IMR-90 (cell line): ENCODE measurements at regions not wholly inside any gene's neighbourhood (a gene's known extent, or its start where the extent isn't known, plus 50 kb on each side); places are given as distances from the start of the nearest gene placed in this dataset.

Source experiments
- ATAC-seq: fragments of 200-7000 bp; cut with Tn5 transposase; 2 replicates; pipeline ENCODE4 v1.9.1; 2020; ENCODE audit warnings: low read depth, mild to moderate bottlenecking, moderate library complexity
- BruUV-seq: library from RNA; stranded (reverse); fragments of 400-500 nt; replicated peaks from 2 replicates; lab custom pipeline; 2021; lab: Mats Ljungman, UMichigan
- CTCF ChIA-PET: fragments of 300-600 bp; formaldehyde crosslinking; extraction: SDS; loops from one replicate; lab custom pipeline; 2021; ENCODE audit warnings: antibody characterized with exemption; lab: Yijun Ruan, JAX
- POLR2A ChIA-PET: fragments of 300-600 bp; sonication (Branson Sonifier 250); formaldehyde crosslinking; loops from one replicate; lab custom pipeline; 2022; ENCODE audit warnings: antibody characterized with exemption; ENCODE audit not compliant: unreplicated experiment; lab: Charles Lee
- DNase-seq: peaks from one replicate; pipeline ENCODE4 v3.0.0; 2013
- H2AFZ ChIP-seq: replicated peaks from 2 replicates; pipeline ENCODE3; 2013; ENCODE audit warnings: low read length, mild to moderate bottlenecking; ENCODE audit not compliant: poor library complexity
- H2AK5ac ChIP-seq: 2 replicates; pipeline ENCODE4 v1.6.1; 2013; ENCODE audit warnings: low read depth, low read length, inconsistent platforms
- H2AK9ac ChIP-seq: replicated peaks from 2 replicates; pipeline ENCODE3; 2013; ENCODE audit warnings: mild to moderate bottlenecking, low read depth, low read length, moderate library complexity; ENCODE audit not compliant: poor library complexity
- H2BK120ac ChIP-seq: 2 replicates; pipeline ENCODE4 v1.6.1; 2013; ENCODE audit warnings: low read depth, low read length, inconsistent platforms
- H2BK15ac ChIP-seq: 3 replicates; pipeline ENCODE4 v1.6.1; 2013; ENCODE audit warnings: low read depth, low read length, inconsistent platforms
- H2BK20ac ChIP-seq: 2 replicates; pipeline ENCODE4 v1.6.1; 2013; ENCODE audit warnings: low read depth, mild to moderate bottlenecking, inconsistent platforms, low read length, moderate library complexity
- H2BK5ac ChIP-seq: 2 replicates; pipeline ENCODE4 v1.6.1; 2013; ENCODE audit warnings: mild to moderate bottlenecking, low read depth, low read length, inconsistent platforms; ENCODE audit not compliant: poor library complexity, severe bottlenecking
- H3K14ac ChIP-seq: replicated peaks from 2 replicates; pipeline ENCODE4 v1.6.1; 2013; ENCODE audit warnings: low read depth, low read length, inconsistent platforms
- H3K18ac ChIP-seq: 2 replicates; pipeline ENCODE4 v1.6.1; 2013; ENCODE audit warnings: low read depth, low read length, control low read depth
- H3K23ac ChIP-seq: 2 replicates; pipeline ENCODE4 v1.6.1; 2013; ENCODE audit warnings: low read depth, low read length, inconsistent platforms
- H3K27ac ChIP-seq: 2 replicates; pipeline ENCODE4 v1.5.1; 2013; ENCODE audit warnings: mild to moderate bottlenecking, control low read depth, low read length; ENCODE audit not compliant: insufficient read depth
- H3K27me3 ChIP-seq: 2 replicates; pipeline ENCODE4 v1.6.1; 2013; ENCODE audit warnings: low read length; ENCODE audit not compliant: control insufficient read depth, insufficient read depth
- H3K36me3 ChIP-seq: 2 replicates; pipeline ENCODE4 v1.6.1; 2013; ENCODE audit warnings: low read length, mixed read lengths; ENCODE audit not compliant: control insufficient read depth, insufficient read depth
- H3K4ac ChIP-seq: 2 replicates; pipeline ENCODE4 v1.6.1; 2013; ENCODE audit warnings: low read depth, low read length, inconsistent platforms
- H3K4me1 ChIP-seq: 2 replicates; pipeline ENCODE4 v1.6.1; 2013; ENCODE audit warnings: low read length, mixed read lengths; ENCODE audit not compliant: control insufficient read depth, insufficient read depth
- H3K4me2 ChIP-seq: 2 replicates; pipeline ENCODE4 v1.6.1; 2013; ENCODE audit warnings: low read depth, mild to moderate bottlenecking, control low read depth, low read length, moderate library complexity
- H3K4me3 ChIP-seq: 2 replicates; pipeline ENCODE4 v1.5.1; 2013; ENCODE audit warnings: low read depth, mild to moderate bottlenecking, control low read depth, low read length, moderate library complexity; ENCODE audit not compliant: insufficient read depth
- H3K56ac ChIP-seq: 2 replicates; pipeline ENCODE4 v1.6.1; 2013; ENCODE audit warnings: low read length, inconsistent platforms; ENCODE audit not compliant: insufficient read depth; ENCODE audit errors: extremely low read depth
- H3K79me1 ChIP-seq, 2 experiments: 2 replicates each; pipeline ENCODE4 v1.6.1; 2013; ENCODE audit warnings: low read length in 2 of 2, inconsistent platforms in 1 of 2, low read depth in 1 of 2
- H3K9ac ChIP-seq: 2 replicates; pipeline ENCODE4 v1.6.1; 2013; ENCODE audit warnings: low read depth, low read length, control low read depth
- H3K9me1 ChIP-seq: 2 replicates; pipeline ENCODE4 v1.6.1; 2013; ENCODE audit warnings: low read length, inconsistent platforms; ENCODE audit not compliant: insufficient read depth
- H3K9me3 ChIP-seq: 2 replicates; pipeline ENCODE4 v1.6.1; 2013; ENCODE audit warnings: low read length; ENCODE audit not compliant: control insufficient read depth, insufficient read depth
- H4K20me1 ChIP-seq: 2 replicates; pipeline ENCODE4 v1.6.1; 2013; ENCODE audit warnings: low read length, inconsistent platforms; ENCODE audit not compliant: insufficient read depth
- H4K5ac ChIP-seq: 2 replicates; pipeline ENCODE4 v1.6.1; 2013; ENCODE audit warnings: mild to moderate bottlenecking, low read depth, low read length, control low read depth
- H4K8ac ChIP-seq, 2 experiments: 2 replicates each; pipeline ENCODE4 v1.6.1; 2013; ENCODE audit warnings: low read depth in 2 of 2, low read length in 2 of 2, control low read depth in 1 of 2, inconsistent platforms in 1 of 2
- H4K91ac ChIP-seq: 2 replicates; pipeline ENCODE4 v1.6.1; 2013; ENCODE audit warnings: low read depth, low read length, inconsistent platforms; ENCODE audit not compliant: insufficient read depth
- BHLHE40 ChIP-seq: fragments of 150-350 bp; IDR thresholded peaks from 2 replicates; pipeline ENCODE4 v1.6.1; 2016; ENCODE audit warnings: mild to moderate bottlenecking, low read depth, low read length
- CEBPB ChIP-seq: IDR thresholded peaks from 2 replicates; pipeline ENCODE4 v1.6.1; 2012; ENCODE audit warnings: low read depth, low read length, improper control_type of control experiment
- CTCF ChIP-seq: conservative IDR thresholded peaks from 2 replicates; pipeline ENCODE4 v1.5.1; 2012; ENCODE audit warnings: mild to moderate bottlenecking, low read depth, low read length, improper control_type of control experiment
- ELK1 ChIP-seq: fragments of 150-350 bp; IDR thresholded peaks from 2 replicates; pipeline ENCODE4 v1.6.1; 2016; ENCODE audit warnings: low read depth, mild to moderate bottlenecking, low read length, moderate library complexity, borderline replicate concordance
- FOS ChIP-seq: fragments of 150-350 bp; IDR thresholded peaks from 2 replicates; pipeline ENCODE4 v1.6.1; 2016; ENCODE audit warnings: low read depth, low read length
- MAFK ChIP-seq: IDR thresholded peaks from 2 replicates; pipeline ENCODE4 v1.6.1; 2012; ENCODE audit warnings: low read depth, low read length, improper control_type of control experiment
- MAZ ChIP-seq: IDR thresholded peaks from 2 replicates; pipeline ENCODE4 v1.6.1; 2012; ENCODE audit warnings: low read depth, mild to moderate bottlenecking, low read length, improper control_type of control experiment, moderate library complexity, borderline replicate concordance
- MXI1 ChIP-seq: IDR thresholded peaks from 2 replicates; pipeline ENCODE4 v1.6.1; 2012; ENCODE audit warnings: low read depth, mild to moderate bottlenecking, low read length, moderate library complexity, borderline replicate concordance
- NFE2L2 ChIP-seq: fragments of 150-350 bp; IDR thresholded peaks from 2 replicates; pipeline ENCODE4 v1.6.1; 2016; ENCODE audit warnings: low read depth, mild to moderate bottlenecking, low read length
- POLR2A ChIP-seq: IDR thresholded peaks from 2 replicates; pipeline ENCODE4 v1.6.1; 2012; ENCODE audit warnings: mild to moderate bottlenecking, low read depth, low read length
- RAD21 ChIP-seq: IDR thresholded peaks from 2 replicates; pipeline ENCODE4 v1.6.1; 2012; ENCODE audit warnings: low read length, improper control_type of control experiment
- RCOR1 ChIP-seq: IDR thresholded peaks from 2 replicates; pipeline ENCODE4 v1.6.1; 2012; ENCODE audit warnings: mild to moderate bottlenecking, low read length, improper control_type of control experiment; ENCODE audit not compliant: insufficient replicate concordance
- RFX5 ChIP-seq: IDR thresholded peaks from 2 replicates; pipeline ENCODE4 v1.8.0; 2012; ENCODE audit warnings: low read depth, mild to moderate bottlenecking, low read length, moderate library complexity
- USF2 ChIP-seq: fragments of 150-350 bp; IDR thresholded peaks from 2 replicates; pipeline ENCODE4 v1.6.1; 2017; ENCODE audit warnings: mild to moderate bottlenecking, antibody characterized with exemption, low read length, low read depth
- dilution Hi-C: fragments of 300-500 bp; cut with HindIII; formaldehyde crosslinking; loops from one replicate; pipeline ENCODE4 v1.14.3; 2018; ENCODE audit warnings: low sequenced_read_pairs; ENCODE audit not compliant: unreplicated experiment
- in situ Hi-C: fragments of 300-500 bp; cut with MboI; formaldehyde crosslinking; loops from 3 replicates; pipeline ENCODE4 v1.14.3; 2019; ENCODE audit warnings: low sequenced_read_pairs, inconsistent platforms, mixed read lengths
- intact Hi-C: fragments of 100-400 bp; cut with micrococcal nuclease; formaldehyde crosslinking; loops from 2 replicates; pipeline ENCODE4 v1.10.0; 2022

GRCh38 chr9:81408951-81409350 is 280.4 kb downstream of the TLE1 start:
- dilution Hi-C loops = no loop called here

More at GRCh38 chr9:81408951-81409350, 280.4 kb downstream of the TLE1 start:
- Histone ChIP-seq H4K91ac (no peak overlapping the region), H3K56ac (no peak overlapping the region), H4K20me1 (no peaks in the 10 kb centered on the region), H3K23ac (no peak overlapping the region), H3K9ac (no peak overlapping the region), H2AK9ac (no peak overlapping the region), H3K4ac (no peak overlapping the region), H3K36me3 (no peaks in the 10 kb centered on the region), H2AFZ (no peak overlapping the region), H3K18ac (no peak overlapping the region), H2BK20ac (no peak overlapping the region), H3K4me1 (no peaks in the 10 kb centered on the region), H3K4me2 (no peak overlapping the region), H3K4me3 (no peak overlapping the region), H3K9me1 (no peaks in the 10 kb centered on the region), H2BK15ac (no peak overlapping the region), H4K5ac (no peak overlapping the region), H3K27ac (no peak overlapping the region), H3K9me3 (no peaks in the 10 kb centered on the region), H4K8ac (no peak overlapping the region), H3K79me1 (no peaks in the 10 kb centered on the region), H3K27me3 (no peaks in the 10 kb centered on the region), H2AK5ac (0 out of 2 replicates have a peak overlapping the region, but pooled peaks have one; percentile 55), H3K14ac (no peak overlapping the region), H2BK120ac (no peak overlapping the region), H2BK5ac (no peak overlapping the region)
- no TSS peak for BruUV-seq
- DNase-seq (no peak), ATAC-seq (no peak)
- in situ Hi-C loops = no loop called here
- ChIA-PET CTCF (interaction anchor here (0.6 kb wide), 1 partner anchor 40 kb away, joined by 3 read pairs; no protein-coding TSS in a partner anchor), POLR2A (no interaction called here)
- intact Hi-C loops = no loop called here
- TF ChIP-seq MAZ (no peak), CEBPB (no peak), RFX5 (no peak), USF2 (no peak), CTCF (no peak), RCOR1 (no peak), MXI1 (no peak), RAD21 (no peak), NFE2L2 (no peak), FOS (no peak), ELK1 (no peak), POLR2A (no peak), MAFK (no peak), BHLHE40 (no peak)
